Neutrophil (primary cell): ENCODE measurements at regions not wholly inside any gene's neighbourhood (a gene's known extent, or its start where the extent isn't known, plus 50 kb on each side); places are given as distances from the start of the nearest gene placed in this dataset.

Experiments
- H3K27ac ChIP-seq: fragments of 200-600 bp; sonication (generic); 2 replicates; pipeline ENCODE4 v1.5.1; 2016; ENCODE audit warnings: mild to moderate bottlenecking, moderate library complexity
- H3K27me3 ChIP-seq: fragments of 200-600 bp; sonication (generic); 2 replicates; pipeline ENCODE4 v1.6.0; 2016; ENCODE audit warnings: mild to moderate bottlenecking
- H3K36me3 ChIP-seq: fragments of 200-600 bp; sonication (generic); 2 replicates; pipeline ENCODE4 v1.5.1; 2017
- H3K4me1 ChIP-seq, 2 experiments: fragments of 200-600 bp in 1 of 2; sonication (generic) in 1 of 2; 1 replicate in 1 of 2; 2 replicates in 1 of 2; pipeline versions ENCODE4 v1.5.1 to v1.6.1; 2013 to 2016; ENCODE audit warnings: low read depth in 1 of 2, low read length in 1 of 2, mild to moderate bottlenecking in 1 of 2, moderate library complexity in 1 of 2; ENCODE audit not compliant: control insufficient read depth in 1 of 2, insufficient read depth in 1 of 2
- H3K4me3 ChIP-seq, 2 experiments: fragments of 200-600 bp in 1 of 2; sonication (generic) in 1 of 2; 1 replicate in 1 of 2; 2 replicates in 1 of 2; pipeline ENCODE4 v1.5.1; 2013 to 2016; ENCODE audit warnings: low read depth in 1 of 2, low read length in 1 of 2, mild to moderate bottlenecking in 1 of 2, moderate library complexity in 1 of 2
- H3K9me3 ChIP-seq: fragments of 200-600 bp; sonication (generic); 2 replicates; pipeline ENCODE4 v1.5.1; 2016
- TF ChIP-seq, protein P1 (sequence below): fragments of 200-600 bp; sonication (generic); IDR thresholded peaks from 2 replicates; pipeline ENCODE4 v1.5.1; 2016; ENCODE audit warnings: antibody characterized with exemption

- H3K27me3 ChIP-seq, result no peaks in the 10 kb centered on the region
- TF ChIP-seq, protein P1, sequence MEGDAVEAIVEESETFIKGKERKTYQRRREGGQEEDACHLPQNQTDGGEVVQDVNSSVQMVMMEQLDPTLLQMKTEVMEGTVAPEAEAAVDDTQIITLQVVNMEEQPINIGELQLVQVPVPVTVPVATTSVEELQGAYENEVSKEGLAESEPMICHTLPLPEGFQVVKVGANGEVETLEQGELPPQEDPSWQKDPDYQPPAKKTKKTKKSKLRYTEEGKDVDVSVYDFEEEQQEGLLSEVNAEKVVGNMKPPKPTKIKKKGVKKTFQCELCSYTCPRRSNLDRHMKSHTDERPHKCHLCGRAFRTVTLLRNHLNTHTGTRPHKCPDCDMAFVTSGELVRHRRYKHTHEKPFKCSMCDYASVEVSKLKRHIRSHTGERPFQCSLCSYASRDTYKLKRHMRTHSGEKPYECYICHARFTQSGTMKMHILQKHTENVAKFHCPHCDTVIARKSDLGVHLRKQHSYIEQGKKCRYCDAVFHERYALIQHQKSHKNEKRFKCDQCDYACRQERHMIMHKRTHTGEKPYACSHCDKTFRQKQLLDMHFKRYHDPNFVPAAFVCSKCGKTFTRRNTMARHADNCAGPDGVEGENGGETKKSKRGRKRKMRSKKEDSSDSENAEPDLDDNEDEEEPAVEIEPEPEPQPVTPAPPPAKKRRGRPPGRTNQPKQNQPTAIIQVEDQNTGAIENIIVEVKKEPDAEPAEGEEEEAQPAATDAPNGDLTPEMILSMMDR, result no peak
- H3K27ac ChIP-seq, result no peak overlapping the region
- no peaks in the 10 kb centered on the region for H3K9me3 ChIP-seq
- no peak overlapping the region for H3K4me3 ChIP-seq
- H3K4me1 ChIP-seq, result no peaks in the 10 kb centered on the region
- H3K36me3 ChIP-seq, result no peaks in the 10 kb centered on the region
Measured at GRCh38 chr10:10164848-10165247, 852.8 kb upstream of the CELF2 start.

DNA sequence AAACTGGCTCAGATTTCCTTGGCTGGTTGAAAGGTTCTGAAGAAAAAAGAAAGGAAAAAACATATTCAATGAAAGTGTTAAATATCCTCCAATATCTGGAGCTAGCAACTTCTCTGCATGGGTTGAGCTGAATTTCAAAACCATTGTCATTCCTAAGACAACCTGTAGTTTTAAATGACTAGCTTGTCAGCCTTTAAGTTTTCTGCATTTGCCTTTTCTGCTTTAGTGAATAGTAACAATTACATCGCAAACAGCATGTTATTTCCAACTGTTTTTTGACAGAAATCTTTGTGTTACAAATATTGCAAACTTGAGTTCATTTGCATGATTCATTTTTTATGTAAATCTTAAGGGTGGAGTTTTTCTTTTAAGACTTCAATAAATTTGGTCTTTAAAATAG lies 852.3 kb upstream of the CELF2 start:
- TF ChIP-seq, protein P1, result no peak
- Histone ChIP-seq H3K4me3 (no peak overlapping the region), H3K9me3 (no peaks in the 10 kb centered on the region), H3K27me3 (no peaks in the 10 kb centered on the region), H3K36me3 (no peaks in the 10 kb centered on the region), H3K27ac (no peak overlapping the region), H3K4me1 (no peaks in the 10 kb centered on the region)

DNA sequence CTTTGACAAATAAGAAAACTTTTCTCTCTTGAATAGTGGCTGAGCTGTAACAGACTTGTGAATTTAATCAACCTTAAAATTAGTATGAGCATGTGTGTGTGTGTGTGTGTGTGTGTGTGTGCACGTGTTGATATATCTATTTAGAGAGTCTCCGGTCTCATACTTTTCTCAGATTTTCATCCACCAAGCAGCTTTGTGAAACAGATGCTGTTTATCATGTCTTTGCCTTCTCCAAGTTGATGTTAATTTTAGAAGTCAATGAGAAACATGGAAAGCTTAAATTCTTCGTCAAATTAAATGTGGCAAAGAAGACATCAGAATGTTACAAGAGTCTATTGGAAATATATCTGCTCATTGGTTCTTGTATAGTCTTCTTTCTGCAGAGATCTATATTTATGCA lies 839.2 kb upstream of the CELF2 start:
- TF ChIP-seq, protein P1, result no peak
- H3K27me3 ChIP-seq, result no peaks in the 10 kb centered on the region
- no peak overlapping the region for H3K27ac ChIP-seq
- no peaks in the 10 kb centered on the region for H3K4me1 ChIP-seq
- no peaks in the 10 kb centered on the region for H3K9me3 ChIP-seq
- no peaks in the 10 kb centered on the region for H3K36me3 ChIP-seq
- H3K4me3 ChIP-seq, result no peak overlapping the region

GRCh38 chr10:10193848-10194247 lies 823.8 kb upstream of the CELF2 start:
- H3K4me3 ChIP-seq, result no peak overlapping the region
- H3K27me3 ChIP-seq, result no peaks in the 10 kb centered on the region
- H3K4me1 ChIP-seq, result no peaks in the 10 kb centered on the region
- H3K27ac ChIP-seq, result no peak overlapping the region
- H3K9me3 ChIP-seq, result no peaks in the 10 kb centered on the region
- TF ChIP-seq, protein P1, result no peak
- H3K36me3 ChIP-seq, result no peaks in the 10 kb centered on the region

- H3K36me3 ChIP-seq, result no peaks in the 10 kb centered on the region
- H3K27me3 ChIP-seq, result no peaks in the 10 kb centered on the region
- no peaks in the 10 kb centered on the region for H3K9me3 ChIP-seq
- no peak overlapping the region for H3K27ac ChIP-seq
- H3K4me3 ChIP-seq, result no peak overlapping the region
- no peaks in the 10 kb centered on the region for H3K4me1 ChIP-seq
- TF ChIP-seq, protein P1, result no peak
Measured at GRCh38 chr10:10196701-10197100, 821.0 kb upstream of the CELF2 start.

DNA sequence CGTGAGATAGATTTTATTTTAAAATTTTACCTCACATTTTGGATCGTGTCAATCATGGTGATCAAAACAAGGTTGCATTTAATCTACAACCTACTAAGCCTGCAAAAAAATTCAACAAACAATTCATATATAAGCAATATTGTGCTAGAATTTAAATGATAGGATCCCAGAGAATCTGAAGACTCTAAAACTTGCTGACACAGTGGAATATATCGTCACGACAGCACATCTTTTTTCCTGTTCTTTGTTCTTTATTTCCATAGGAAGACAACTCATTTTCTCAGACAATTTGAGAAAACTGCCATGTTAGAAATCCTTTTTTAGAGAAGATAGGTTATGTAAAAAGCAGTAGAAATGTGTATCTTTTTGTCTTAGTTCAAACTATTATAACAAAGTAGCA lies 820.2 kb upstream of the CELF2 start:
- TF ChIP-seq, protein P1, result no peak
- H3K27me3 ChIP-seq, result no peaks in the 10 kb centered on the region
- no peak overlapping the region for H3K4me3 ChIP-seq
- H3K9me3 ChIP-seq, result no peaks in the 10 kb centered on the region
- H3K27ac ChIP-seq, result no peak overlapping the region
- no peaks in the 10 kb centered on the region for H3K4me1 ChIP-seq
- no peaks in the 10 kb centered on the region for H3K36me3 ChIP-seq
